H1 (cell line): ENCODE measurements at regions not wholly inside any gene's neighbourhood (a gene's known extent, or its start where the extent isn't known, plus 50 kb on each side); places are given as distances from the start of the nearest gene placed in this dataset.

Experiments used
- CTCF ChIA-PET: fragments of 300-600 bp; sonication (Branson Sonifier 250); formaldehyde crosslinking; loops from one replicate; lab custom pipeline; 2021; ENCODE audit not compliant: partially characterized antibody; lab: Charles Lee
- POLR2A ChIA-PET: fragments of 300-600 bp; sonication (Branson Sonifier 250); formaldehyde crosslinking; loops from one replicate; lab custom pipeline; 2021; ENCODE audit warnings: inconsistent platforms; ENCODE audit not compliant: partially characterized antibody; lab: Charles Lee
- DNase-seq, 2 experiments: peaks; one replicate each; pipeline versions ENCODE4 v3.0.0 to v3.0.0-alpha.2; 2010 to 2022; ENCODE audit warnings: low spot score in 2 of 2, low read depth in 1 of 2, mixed read lengths in 1 of 2
- FAIRE-seq: peaks from 2 replicates; lab custom pipeline; 2011; peaks lifted over from hg19 to GRCh38; lab: Jason Lieb, UNC
- H2AFZ ChIP-seq: 2 replicates; pipeline ENCODE4 v1.8.1; 2012; ENCODE audit warnings: low read length, inconsistent platforms
- H2AK5ac ChIP-seq: 2 replicates; pipeline ENCODE4 v1.6.1; 2013; ENCODE audit warnings: low read depth, low read length
- H2BK120ac ChIP-seq: replicated peaks from 2 replicates; pipeline ENCODE3; 2013; ENCODE audit warnings: low read depth, low read length, inconsistent platforms
- H2BK12ac ChIP-seq: 2 replicates; pipeline ENCODE4 v1.6.1; 2013; ENCODE audit warnings: low read depth, low read length
- H2BK15ac ChIP-seq: 2 replicates; pipeline ENCODE4 v1.6.1; 2013; ENCODE audit warnings: low read length
- H2BK20ac ChIP-seq: 2 replicates; pipeline ENCODE4 v1.6.1; 2013; ENCODE audit warnings: low read length
- H2BK5ac ChIP-seq: 2 replicates; pipeline ENCODE4 v1.6.1; 2013; ENCODE audit warnings: low read depth, low read length
- H3K14ac ChIP-seq: 2 replicates; pipeline ENCODE4 v1.6.1; 2013; ENCODE audit warnings: inconsistent platforms; ENCODE audit not compliant: insufficient read length
- H3K18ac ChIP-seq: 2 replicates; pipeline ENCODE4 v1.6.1; 2013; ENCODE audit warnings: low read length; ENCODE audit errors: extremely low read depth
- H3K23ac ChIP-seq: 2 replicates; pipeline ENCODE4 v1.6.1; 2013; ENCODE audit warnings: inconsistent platforms; ENCODE audit not compliant: insufficient read length
- H3K23me2 ChIP-seq: 2 replicates; pipeline ENCODE4 v1.6.1; 2013; ENCODE audit warnings: low read depth, low read length
- H3K27ac ChIP-seq: 2 replicates; pipeline ENCODE4 v1.6.1; 2011; ENCODE audit warnings: low read depth, low read length, inconsistent platforms
- H3K27me3 ChIP-seq, 4 experiments: replicated peaks in 1 of 4; 1 replicate in 1 of 4; 2 replicates in 3 of 4; pipeline versions ENCODE4 v1.6.1 to v1.8.1; 2011 to 2013; ENCODE audit warnings: low read length in 3 of 4, mild to moderate bottlenecking in 3 of 4, inconsistent platforms in 2 of 4, mixed read lengths in 2 of 4, moderate library complexity in 1 of 4; ENCODE audit not compliant: control insufficient read depth in 3 of 4, insufficient read depth in 3 of 4; ENCODE audit errors: extremely low read depth in 1 of 4
- H3K36me3 ChIP-seq, 4 experiments: 2 replicates each; pipeline versions ENCODE4 v1.6.1 to v1.8.1; 2011 to 2013; ENCODE audit warnings: mild to moderate bottlenecking in 4 of 4, low read length in 3 of 4, moderate library complexity in 2 of 4, control low read depth in 1 of 4, inconsistent platforms in 1 of 4; ENCODE audit not compliant: insufficient read depth in 4 of 4, control insufficient read depth in 2 of 4
- H3K4ac ChIP-seq: replicated peaks from 2 replicates; pipeline ENCODE3; 2013; ENCODE audit warnings: low read length, low read depth, mixed read lengths, inconsistent platforms; ENCODE audit not compliant: insufficient read length
- H3K4me1 ChIP-seq, 4 experiments: replicated peaks in 1 of 4; 1 replicate in 1 of 4; 2 replicates in 3 of 4; pipeline versions ENCODE4 v1.6.1 to v1.8.1; 2011 to 2013; ENCODE audit warnings: low read length in 3 of 4, inconsistent platforms in 2 of 4, mixed read lengths in 1 of 4; ENCODE audit not compliant: insufficient read depth in 4 of 4, control insufficient read depth in 3 of 4
- H3K4me2 ChIP-seq, 2 experiments: 2 replicates each; pipeline versions ENCODE4 v1.6.1 to v1.8.1; 2011 to 2013; ENCODE audit warnings: low read depth in 2 of 2, low read length in 2 of 2, control low read depth in 1 of 2, inconsistent platforms in 1 of 2, mild to moderate bottlenecking in 1 of 2; ENCODE audit not compliant: insufficient read depth in 1 of 2
- H3K4me3 ChIP-seq, 4 experiments: fragments of 200-600, 300-600 bp in 1 of 4; sonication (generic), shearing (Covaris generic), sonication (Bioruptor Twin) in 1 of 4; 2 replicates each; pipeline versions ENCODE4 v1.5.1 to v1.8.1; 2011 to 2016; ENCODE audit warnings: low read length in 4 of 4, low read depth in 3 of 4, control low read depth in 2 of 4, inconsistent platforms in 2 of 4, mild to moderate bottlenecking in 2 of 4, mixed read lengths in 1 of 4, moderate library complexity in 1 of 4; ENCODE audit not compliant: insufficient read depth in 2 of 4; ENCODE audit errors: extremely low read depth in 1 of 4
- H3K56ac ChIP-seq: replicated peaks from 2 replicates; pipeline ENCODE3; 2013; ENCODE audit warnings: low read depth, mild to moderate bottlenecking, mixed read lengths, low read length, inconsistent platforms; ENCODE audit not compliant: insufficient read length
- H3K79me1 ChIP-seq: 2 replicates; pipeline ENCODE4 v1.6.1; 2013; ENCODE audit warnings: low read depth, low read length, control low read depth
- H3K79me2 ChIP-seq, 2 experiments: 2 replicates each; pipeline versions ENCODE4 v1.6.1 to v1.8.1; 2012 to 2013; ENCODE audit warnings: low read length in 2 of 2, mild to moderate bottlenecking in 2 of 2, inconsistent platforms in 1 of 2; ENCODE audit not compliant: insufficient read depth in 2 of 2, control insufficient read depth in 1 of 2
- H3K9ac ChIP-seq, 4 experiments: replicated peaks in 1 of 4; 1 replicate in 1 of 4; 2 replicates in 3 of 4; pipeline versions ENCODE4 v1.6.1 to v1.8.1; 2011 to 2013; ENCODE audit warnings: low read depth in 3 of 4, low read length in 3 of 4, control low read depth in 2 of 4, mild to moderate bottlenecking in 2 of 4, moderate library complexity in 2 of 4, inconsistent platforms in 1 of 4; ENCODE audit errors: extremely low read depth in 1 of 4
- H3K9me3 ChIP-seq, 2 experiments: 2 replicates each; pipeline versions ENCODE4 v1.6.1 to v1.8.1; 2012 to 2013; ENCODE audit warnings: mild to moderate bottlenecking in 2 of 2, moderate library complexity in 2 of 2, control low read depth in 1 of 2, inconsistent platforms in 1 of 2, low read depth in 1 of 2, low read length in 1 of 2, mixed read lengths in 1 of 2; ENCODE audit not compliant: insufficient read depth in 2 of 2
- H4K20me1 ChIP-seq, 2 experiments: replicated peaks in 1 of 2; 2 replicates each; pipeline versions ENCODE3 to v1.8.1; 2011 to 2013; ENCODE audit warnings: inconsistent platforms in 2 of 2, low read length in 2 of 2, mild to moderate bottlenecking in 1 of 2; ENCODE audit not compliant: insufficient read depth in 2 of 2, control insufficient read depth in 1 of 2
- H4K5ac ChIP-seq: 2 replicates; pipeline ENCODE4 v1.6.1; 2013; ENCODE audit warnings: low read length, low read depth, mixed read lengths, inconsistent platforms; ENCODE audit not compliant: insufficient read length
- H4K8ac ChIP-seq: 2 replicates; pipeline ENCODE4 v1.8.0; 2013; ENCODE audit warnings: mild to moderate bottlenecking, moderate library complexity, low read length, inconsistent platforms; ENCODE audit not compliant: insufficient read depth; ENCODE audit errors: extremely low read depth
- H4K91ac ChIP-seq: replicated peaks from 2 replicates; pipeline ENCODE3; 2013; ENCODE audit warnings: low read length, mixed read lengths, inconsistent platforms; ENCODE audit not compliant: insufficient read length
- EZH2 ChIP-seq: fragments of 200-600 bp; sonication (generic); IDR thresholded peaks from 2 replicates; pipeline ENCODE4 v1.7.1; 2012; ENCODE audit warnings: low read depth, mild to moderate bottlenecking, moderate library complexity, low read length, inconsistent platforms; ENCODE audit not compliant: severe bottlenecking
- GABPA ChIP-seq: IDR thresholded peaks from 2 replicates; pipeline ENCODE4 v1.6.1; 2011; ENCODE audit warnings: mild to moderate bottlenecking, low read length, moderate library complexity, borderline replicate concordance; ENCODE audit not compliant: insufficient read depth
- SIRT6 ChIP-seq: IDR thresholded peaks from one replicate; pipeline ENCODE4 v1.7.1; 2012; ENCODE audit warnings: low read length, inconsistent platforms
- SIX5 ChIP-seq: IDR thresholded peaks from 2 replicates; pipeline ENCODE4 v1.6.1; 2011; ENCODE audit warnings: mild to moderate bottlenecking, low read depth, low read length
- TCF12 ChIP-seq: IDR thresholded peaks from 2 replicates; pipeline ENCODE4 v1.6.1; 2011; ENCODE audit warnings: low read depth, mild to moderate bottlenecking, low read length
- WGBS, 2 experiments: shearing (Covaris generic) in 1 of 2; methylation state at CpG; one replicate each; pipeline versions ENCODE4 v1.1.6 to v1.1.7; 2013 to 2015; ENCODE audit warnings: low lambda C conversion rate in 2 of 2, mixed read lengths in 2 of 2, inconsistent platforms in 1 of 2, low coverage in 1 of 2, missing lambda C conversion rate in 1 of 2; ENCODE audit not compliant: insufficient replicate concordance in 2 of 2, insufficient coverage in 1 of 2, insufficient read length in 1 of 2; ENCODE audit errors: extremely low coverage in 1 of 2, missing lambda C conversion rate in 1 of 2; 5-methylcytosine and 5-hydroxymethylcytosine counted together
- TF ChIP-seq, protein P1 (sequence below): IDR thresholded peaks from 2 replicates; pipeline ENCODE4 v1.6.1; 2011; ENCODE audit warnings: low read depth, mild to moderate bottlenecking, low read length; ENCODE audit not compliant: insufficient read depth

DNA sequence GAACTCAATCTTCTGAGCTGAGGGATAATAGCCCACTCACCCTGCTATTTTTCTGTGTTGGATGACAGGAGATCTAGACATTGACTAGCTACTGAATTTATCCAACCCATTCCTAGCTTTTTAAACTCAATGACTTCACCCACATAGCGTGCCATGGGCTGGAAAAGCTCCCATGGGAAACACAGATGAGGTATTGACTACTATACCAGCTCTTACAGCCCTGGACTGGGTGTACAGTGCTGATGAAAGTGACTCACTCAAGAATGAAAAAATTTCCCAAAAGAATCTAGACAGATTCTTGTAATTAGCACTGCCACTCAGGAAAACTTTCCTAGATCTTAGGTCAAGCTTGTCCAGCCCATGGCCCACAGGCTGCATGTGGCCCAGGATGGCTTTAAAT, 72.7 kb upstream of the NREP start:
- Histone ChIP-seq H2BK5ac (no peak overlapping the region), H3K79me2 (no peaks in the 10 kb centered on the region), H4K8ac (no peak overlapping the region), H3K4me1 (no peaks in the 10 kb centered on the region), H3K4me2 (no peak overlapping the region), H3K4me3 (no peak overlapping the region), H4K5ac (no peak overlapping the region), H3K27ac (no peak overlapping the region), H3K18ac (no peak overlapping the region), H3K79me1 (no peaks in the 10 kb centered on the region; the same call in 1 of the 2 replicates), H4K20me1 (no peaks in the 10 kb centered on the region), H2BK20ac (no peak overlapping the region), H3K56ac (no peak overlapping the region), H2BK15ac (no peak overlapping the region), H3K23me2 (no peaks in the 10 kb centered on the region), H3K9ac (no peak overlapping the region), H2AFZ (no peak overlapping the region), H4K91ac (no peak overlapping the region), H3K9me3 (no peaks in the 10 kb centered on the region), H2AK5ac (no peak overlapping the region), H3K4ac (no peak overlapping the region), H2BK12ac (no peak overlapping the region), H3K23ac (no peak overlapping the region), H2BK120ac (no peak overlapping the region), H3K14ac (no peak overlapping the region), H3K36me3 (no peaks in the 10 kb centered on the region), H3K27me3 (no peaks in the 10 kb centered on the region)
- TF ChIP-seq, protein P1, sequence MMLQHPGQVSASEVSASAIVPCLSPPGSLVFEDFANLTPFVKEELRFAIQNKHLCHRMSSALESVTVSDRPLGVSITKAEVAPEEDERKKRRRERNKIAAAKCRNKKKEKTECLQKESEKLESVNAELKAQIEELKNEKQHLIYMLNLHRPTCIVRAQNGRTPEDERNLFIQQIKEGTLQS = no peak
- TF ChIP-seq GABPA (no peak), TCF12 (no peak), SIRT6 (no peak), SIX5 (no peak), EZH2 (no peak)
- DNase-seq = no peak
- ChIA-PET CTCF (interaction anchor here (0.8 to 4.5 kb wide), 8 partner anchors 9 to 317 kb away, joined by 3 to 30 read pairs (median 3); no protein-coding TSS in a partner anchor), POLR2A (no interaction called here)
- 87% methylated on average over 1 of the region's 1 CpG; no CpG with 5 or more reads in 1 of the 2 experiments for WGBS, 2 experiments
- FAIRE-seq = no peak
